GM12878 (cell line): ENCODE measurements at regions not wholly inside any gene's neighbourhood (a gene's known extent, or its start where the extent isn't known, plus 50 kb on each side); places are given as distances from the start of the nearest gene placed in this dataset.

Source experiments
- POLR2A ChIP-seq: IDR thresholded peaks from 2 replicates; pipeline ENCODE4 v1.6.1; 2011; ENCODE audit warnings: low read depth, mild to moderate bottlenecking, low read length
- SIN3A ChIP-seq: IDR thresholded peaks from 2 replicates; pipeline ENCODE4 v1.6.1; 2012; ENCODE audit warnings: low read depth, low read length, improper control_type of control experiment
- TF ChIP-seq, protein P1 (sequence below), 3 experiments: IDR thresholded peaks in 2 of 3; conservative IDR thresholded peaks in 1 of 3; 2 replicates each; pipeline ENCODE4 v1.5.1; 2011; ENCODE audit warnings: low read depth in 3 of 3, low read length in 3 of 3, mild to moderate bottlenecking in 3 of 3, control low read depth in 2 of 3, moderate library complexity in 2 of 3, inconsistent platforms in 1 of 3, mixed read lengths in 1 of 3; ENCODE audit not compliant: control insufficient read depth in 2 of 3, insufficient read depth in 1 of 3; ENCODE audit errors: extremely low read depth in 1 of 3

- TF ChIP-seq, protein P1, sequence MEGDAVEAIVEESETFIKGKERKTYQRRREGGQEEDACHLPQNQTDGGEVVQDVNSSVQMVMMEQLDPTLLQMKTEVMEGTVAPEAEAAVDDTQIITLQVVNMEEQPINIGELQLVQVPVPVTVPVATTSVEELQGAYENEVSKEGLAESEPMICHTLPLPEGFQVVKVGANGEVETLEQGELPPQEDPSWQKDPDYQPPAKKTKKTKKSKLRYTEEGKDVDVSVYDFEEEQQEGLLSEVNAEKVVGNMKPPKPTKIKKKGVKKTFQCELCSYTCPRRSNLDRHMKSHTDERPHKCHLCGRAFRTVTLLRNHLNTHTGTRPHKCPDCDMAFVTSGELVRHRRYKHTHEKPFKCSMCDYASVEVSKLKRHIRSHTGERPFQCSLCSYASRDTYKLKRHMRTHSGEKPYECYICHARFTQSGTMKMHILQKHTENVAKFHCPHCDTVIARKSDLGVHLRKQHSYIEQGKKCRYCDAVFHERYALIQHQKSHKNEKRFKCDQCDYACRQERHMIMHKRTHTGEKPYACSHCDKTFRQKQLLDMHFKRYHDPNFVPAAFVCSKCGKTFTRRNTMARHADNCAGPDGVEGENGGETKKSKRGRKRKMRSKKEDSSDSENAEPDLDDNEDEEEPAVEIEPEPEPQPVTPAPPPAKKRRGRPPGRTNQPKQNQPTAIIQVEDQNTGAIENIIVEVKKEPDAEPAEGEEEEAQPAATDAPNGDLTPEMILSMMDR (IDR thresholded peaks at IDR 0.05 in 2 of 3, conservative IDR thresholded peaks at IDR 0.05 in 1 of 3; ENCODE audit: control insufficient read depth in 2 of 3, extremely low read depth in 1 of 3, insufficient read depth in 1 of 3, low read depth in 3 of 3, low read length in 3 of 3) = no peak
- TF ChIP-seq POLR2A (no peak), SIN3A (no peak)
Measured at GRCh38 chr5:54761213-54761701, 224.1 kb downstream of the ESM1 start.
